GM18517 (cell line): ENCODE measurements at regions not wholly inside any gene's neighbourhood (a gene's known extent, or its start where the extent isn't known, plus 50 kb on each side); places are given as distances from the start of the nearest gene placed in this dataset.
A peak's percentile ranks its signal among the peaks of the same experiment; 100 is the strongest.

ENCODE experiments used
- ATAC-seq: cut with Tn5 transposase; IDR thresholded peaks from one replicate; pipeline ENCODE4 v1.9.1; 2021; ENCODE audit warnings: mild to moderate bottlenecking, moderate library complexity; ENCODE audit not compliant: unreplicated experiment

DNA sequence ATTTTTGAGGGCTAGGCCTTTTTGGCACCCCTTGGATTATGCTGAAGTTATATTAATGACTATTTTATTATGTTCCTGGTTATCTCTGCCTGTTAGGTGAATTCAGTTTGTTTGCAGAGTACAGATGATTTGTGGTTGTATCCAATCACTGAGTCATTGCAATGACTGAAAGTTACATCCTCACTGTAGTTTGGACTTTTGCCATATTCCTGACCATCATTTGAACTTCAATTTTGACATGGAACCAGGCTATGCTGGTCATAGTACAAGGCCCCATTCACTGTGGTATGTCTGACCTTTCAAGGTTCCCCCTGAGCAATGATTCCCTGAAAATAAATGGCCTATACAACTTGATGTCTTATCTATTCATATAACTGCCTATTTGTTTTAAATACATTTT, 621.0 kb downstream of the CCER1 start:
- ATAC-seq = no peak

DNA sequence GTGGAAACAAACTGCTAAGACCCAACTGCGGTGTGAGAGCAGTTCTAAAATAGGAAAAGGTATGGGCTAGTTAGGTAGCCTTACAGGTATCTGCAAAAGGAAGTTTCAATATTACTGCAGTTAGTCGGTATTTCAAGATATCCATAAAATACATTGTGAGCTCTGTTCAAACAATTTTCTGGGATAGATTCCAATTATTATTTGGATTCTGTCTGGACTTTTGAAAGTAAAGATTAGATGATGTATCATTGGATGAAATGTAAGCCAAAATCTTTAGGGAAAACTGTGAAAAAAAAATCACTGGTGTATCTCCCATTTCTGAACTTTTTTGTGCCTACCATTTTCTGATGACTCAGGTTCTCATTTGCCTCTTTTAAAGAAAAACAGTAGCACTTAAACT, 621.6 kb downstream of the CCER1 start:
- no peak for ATAC-seq

DNA sequence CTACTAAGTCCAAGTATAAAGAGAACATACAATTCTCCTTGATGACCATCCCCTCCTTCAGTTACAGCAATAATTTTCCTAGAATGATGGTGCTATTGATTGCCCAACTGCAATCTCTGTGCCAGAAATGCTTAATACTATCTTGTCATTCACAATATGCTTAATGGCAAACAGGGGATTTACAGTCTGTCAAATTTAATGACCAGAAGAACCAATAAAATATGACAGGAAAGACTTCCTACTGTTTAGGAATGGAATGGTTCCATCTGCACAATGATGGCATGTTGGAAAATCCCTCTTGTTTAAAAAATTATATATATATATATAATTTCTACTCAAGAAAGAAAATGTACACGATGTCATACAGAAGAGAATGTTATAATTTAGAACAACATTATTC, 623.2 kb downstream of the CCER1 start:
- no peak for ATAC-seq

DNA sequence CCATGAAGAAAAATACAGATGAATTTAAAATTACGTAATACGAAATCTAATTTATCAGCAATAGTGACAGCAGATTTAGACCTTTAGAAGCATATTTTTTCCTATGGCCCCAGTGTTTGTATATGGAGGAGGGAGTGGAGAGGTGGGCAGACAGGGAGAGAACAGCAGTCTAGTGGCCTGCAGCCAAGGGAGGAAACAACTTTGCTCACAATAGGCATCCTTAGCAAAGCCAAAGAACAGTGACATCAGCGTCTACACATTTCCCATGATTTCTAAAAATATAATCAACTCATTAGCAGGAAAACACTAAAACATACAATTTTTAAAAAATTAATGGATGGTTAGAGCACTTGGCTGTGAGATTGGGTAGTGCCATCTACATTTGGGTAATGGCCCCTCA, 622.6 kb upstream of the ATP2B1 start:
- ATAC-seq = no peak

DNA sequence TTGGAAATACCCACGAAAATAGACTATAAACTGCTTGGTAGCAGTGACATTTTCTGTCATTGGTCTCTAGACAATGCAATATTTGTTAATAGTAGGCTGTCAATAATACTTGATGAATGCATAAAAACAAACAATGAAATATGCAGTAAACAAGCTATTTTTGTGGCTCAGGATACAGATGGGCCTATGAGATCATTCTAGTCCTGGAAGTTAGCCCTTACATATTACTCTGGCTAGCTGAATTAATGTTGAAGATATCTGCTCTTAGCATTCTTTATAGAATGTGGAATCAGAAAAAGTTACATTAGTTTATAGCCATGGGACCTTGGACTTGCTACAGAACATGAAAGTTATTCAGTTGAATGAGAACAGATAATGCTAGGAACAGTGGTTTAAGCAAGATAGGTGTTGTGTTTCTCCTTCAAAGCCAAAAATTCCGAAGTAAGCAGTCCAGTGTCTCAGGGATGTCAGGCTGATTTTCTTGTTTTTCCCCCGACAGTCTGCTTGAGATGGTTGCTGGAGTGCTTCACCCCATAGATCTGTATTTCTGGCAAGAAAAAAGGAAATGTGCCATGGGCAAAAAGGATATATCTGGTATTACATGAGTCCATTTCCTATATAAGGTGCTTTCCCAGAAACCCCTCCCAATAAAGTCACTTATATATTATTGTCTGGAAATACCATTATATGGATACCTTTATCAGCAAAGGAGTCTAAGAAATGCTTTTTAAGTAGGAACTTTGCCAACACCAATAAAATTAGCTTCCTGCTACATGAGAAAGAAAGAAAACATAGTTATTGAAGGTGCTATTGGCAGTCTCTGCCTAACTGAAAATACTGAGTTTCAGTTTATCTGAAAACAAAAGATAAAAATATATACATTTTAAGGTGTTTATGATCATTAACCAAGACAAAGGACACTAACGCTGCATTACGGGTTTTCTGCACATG, 619.4 kb upstream of the ATP2B1 start:
- no peak for ATAC-seq

DNA sequence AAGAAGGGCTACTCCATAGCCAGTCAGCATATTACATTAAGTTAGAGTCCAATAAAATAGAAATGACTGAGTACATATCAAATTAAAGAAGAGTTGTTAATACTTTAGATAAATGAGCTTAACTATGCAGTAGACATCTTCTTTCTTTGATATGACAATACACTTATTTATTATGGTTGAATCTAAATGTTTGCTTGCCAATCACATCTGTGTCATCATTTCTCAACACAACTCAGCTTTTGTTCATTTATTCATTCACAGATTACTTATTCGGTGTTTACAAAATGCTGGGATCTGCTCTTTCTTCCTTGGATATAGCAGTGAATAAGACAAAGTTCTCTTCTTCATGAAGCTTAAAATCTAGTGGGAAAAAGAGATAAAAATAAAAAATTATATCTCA, 614.6 kb upstream of the ATP2B1 start:
- ATAC-seq = no peak

DNA sequence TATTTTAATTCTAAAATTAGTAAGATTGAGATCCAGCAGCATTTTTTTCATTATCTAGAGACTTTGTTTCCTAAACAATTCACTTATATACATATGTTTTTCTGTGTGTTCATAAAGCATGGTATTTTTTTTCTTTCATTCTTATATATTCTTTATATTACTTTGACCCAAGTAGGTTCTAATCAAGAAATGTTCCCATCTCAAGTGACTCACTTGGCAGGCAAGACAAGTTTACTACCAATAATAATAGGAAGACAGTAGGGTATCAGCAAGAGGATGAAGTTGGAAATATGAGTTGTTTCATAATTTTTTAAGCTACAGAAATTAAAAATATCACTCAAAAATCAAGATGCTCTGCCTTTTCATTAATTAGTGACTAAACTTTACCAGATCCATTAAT, 613.4 kb upstream of the ATP2B1 start:
- no peak for ATAC-seq

DNA sequence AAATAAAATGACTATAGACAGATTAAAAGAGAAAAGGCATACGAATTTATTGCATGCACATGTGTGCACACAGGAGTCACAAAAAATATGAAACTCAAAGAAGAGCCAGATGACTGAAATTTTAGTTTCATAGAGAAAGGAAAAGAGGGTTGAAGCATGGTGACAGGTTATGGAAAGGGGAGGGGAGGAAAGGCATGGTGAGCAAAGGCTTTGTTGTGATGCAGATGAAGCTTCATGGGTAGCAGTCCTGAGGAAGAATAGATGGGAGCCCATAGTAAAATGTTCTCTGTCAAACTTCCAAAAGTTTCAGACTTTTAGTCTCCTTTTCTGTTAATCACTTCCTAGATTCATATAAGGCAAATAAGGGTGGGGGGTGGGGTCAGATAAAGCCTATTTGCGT, 612.7 kb upstream of the ATP2B1 start:
- no peak for ATAC-seq

DNA sequence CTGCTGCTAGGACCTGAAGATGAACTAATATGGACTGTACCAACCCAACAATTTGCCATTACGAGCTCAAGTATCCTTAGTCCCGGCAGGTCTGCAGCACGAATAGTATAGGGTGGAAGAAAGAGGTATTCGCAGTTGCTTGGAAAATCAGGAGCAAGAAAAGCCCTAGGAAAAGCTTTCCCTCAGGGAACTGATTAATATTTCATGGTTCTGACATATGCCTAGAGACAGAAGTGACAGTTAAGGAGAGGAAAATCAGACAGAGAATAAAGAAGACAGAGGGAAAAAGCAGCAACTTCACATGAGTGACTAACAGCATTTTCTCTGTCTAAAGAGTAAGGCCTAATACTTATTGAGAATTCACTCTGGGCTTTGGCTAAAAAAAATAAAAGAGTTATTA, 602.9 kb upstream of the ATP2B1 start:
- ATAC-seq = no peak

DNA sequence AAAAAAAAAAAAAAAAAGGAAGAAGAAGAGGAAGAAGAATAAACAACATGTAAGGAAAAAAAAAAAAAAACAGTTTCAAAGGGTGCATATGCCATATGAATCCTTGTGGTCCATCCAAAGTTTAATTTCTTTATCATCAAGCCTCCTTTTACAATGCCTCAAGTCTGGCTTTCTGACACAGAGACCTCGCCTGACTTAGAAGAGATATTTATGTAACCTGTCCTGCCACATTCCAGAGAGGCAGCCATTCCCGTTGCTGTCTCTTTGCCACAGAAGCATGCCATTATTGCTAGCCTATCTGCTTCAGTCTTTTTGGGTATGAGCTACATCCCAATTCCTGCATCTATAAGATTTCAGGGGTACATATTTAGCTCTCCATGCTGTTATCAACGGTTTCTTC, 596.7 kb upstream of the ATP2B1 start:
- ATAC-seq = no peak

DNA sequence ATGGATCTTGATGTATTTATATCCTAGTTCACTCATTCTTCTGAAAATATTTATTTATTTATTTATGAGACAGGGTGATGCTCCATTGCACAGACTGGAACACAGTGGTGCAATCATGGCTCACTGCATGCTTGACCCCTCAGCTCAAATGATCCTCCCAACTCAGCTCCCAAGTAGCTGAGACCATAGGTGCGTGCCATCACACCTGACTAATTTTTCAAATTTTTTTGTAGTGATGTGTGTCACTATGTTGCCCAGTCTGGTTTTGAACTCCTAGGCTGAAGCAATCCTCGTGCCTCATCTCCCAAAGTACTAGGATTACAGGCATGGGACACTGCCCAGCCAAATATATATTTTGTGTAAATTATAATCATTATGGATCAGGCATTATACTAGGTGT, 595.6 kb upstream of the ATP2B1 start:
- ATAC-seq = no peak

DNA sequence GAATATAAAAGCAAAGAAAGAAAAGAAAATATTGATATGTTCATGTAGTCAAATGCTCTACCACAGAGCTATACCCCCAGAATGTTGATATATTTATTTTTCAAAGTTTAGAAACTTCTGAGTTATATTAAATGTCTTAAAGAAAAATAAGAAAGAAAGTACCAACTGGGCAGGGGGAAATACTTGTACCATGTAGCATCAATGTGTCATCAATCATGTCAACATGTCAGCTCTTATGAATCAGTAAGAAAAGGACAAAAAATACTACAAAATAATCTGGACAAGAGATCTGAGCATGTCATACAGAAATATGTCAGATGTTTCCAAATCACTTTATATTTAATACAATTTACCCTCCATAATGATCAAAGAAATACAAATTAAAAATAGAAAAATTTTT, 595.1 kb upstream of the ATP2B1 start:
- no peak for ATAC-seq

DNA sequence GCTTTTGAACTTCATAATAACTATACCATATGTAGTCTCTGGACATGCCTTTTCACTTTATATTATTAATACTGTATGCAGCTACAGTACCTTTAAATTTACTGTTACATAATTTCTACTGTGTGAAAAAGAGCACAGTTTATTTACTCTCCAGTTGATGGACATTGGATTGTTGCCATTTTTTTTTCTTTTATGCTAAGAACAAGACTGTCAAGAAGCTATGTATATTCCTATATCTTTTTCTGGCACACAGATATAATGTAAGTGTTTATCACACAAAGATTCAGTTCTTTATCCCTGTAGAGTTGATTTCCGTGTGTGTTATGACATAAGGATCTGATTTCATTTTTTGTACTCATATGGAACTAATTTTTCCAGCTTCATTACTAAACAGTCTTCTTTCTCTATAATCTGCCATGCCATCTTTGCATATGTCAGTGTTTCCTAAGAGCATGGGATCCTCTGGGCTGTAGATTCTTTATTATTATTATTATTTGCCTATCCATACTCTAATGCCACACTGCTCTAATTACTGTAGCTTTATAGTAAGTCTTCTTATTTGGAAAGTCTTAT, 593.0 kb upstream of the ATP2B1 start:
- ATAC-seq = no peak

DNA sequence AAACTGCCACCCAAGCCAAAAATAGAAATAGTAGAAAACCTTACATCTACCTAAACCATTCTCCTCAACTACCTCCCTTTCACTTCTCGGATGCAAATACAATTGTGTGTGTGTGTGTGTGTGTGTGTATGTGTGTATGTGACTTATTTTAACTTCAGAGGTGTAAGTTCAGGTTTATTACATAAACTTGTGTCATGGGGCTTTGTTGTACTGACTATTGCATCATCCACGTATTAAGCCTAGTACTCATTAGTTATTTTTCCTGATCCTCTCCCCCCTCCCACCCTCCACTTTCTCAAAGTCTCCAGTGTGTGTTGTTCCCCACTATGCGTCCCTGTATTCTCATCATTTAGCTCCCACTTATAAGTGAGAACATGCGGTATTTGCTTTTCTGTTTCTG, 592.5 kb upstream of the ATP2B1 start:
- ATAC-seq = no peak

DNA sequence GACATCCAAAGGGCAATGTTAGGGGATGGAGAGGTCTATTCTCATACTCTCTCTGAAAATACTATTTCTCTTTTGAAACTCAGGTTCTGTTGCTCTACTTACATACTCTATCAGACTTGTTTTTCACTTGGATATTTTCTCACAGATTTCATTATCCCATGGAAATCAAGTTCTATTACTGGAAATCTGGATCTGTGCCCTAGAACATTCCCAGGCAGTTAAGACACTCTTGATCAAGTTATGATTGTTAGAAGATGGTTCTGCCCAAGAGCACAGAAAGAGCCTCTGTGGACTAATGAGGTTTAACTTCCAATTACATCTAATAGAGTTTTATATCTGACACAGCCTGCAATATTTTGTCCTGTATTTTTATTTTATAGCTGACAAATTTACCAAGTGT, 591.0 kb upstream of the ATP2B1 start:
- no peak for ATAC-seq

DNA sequence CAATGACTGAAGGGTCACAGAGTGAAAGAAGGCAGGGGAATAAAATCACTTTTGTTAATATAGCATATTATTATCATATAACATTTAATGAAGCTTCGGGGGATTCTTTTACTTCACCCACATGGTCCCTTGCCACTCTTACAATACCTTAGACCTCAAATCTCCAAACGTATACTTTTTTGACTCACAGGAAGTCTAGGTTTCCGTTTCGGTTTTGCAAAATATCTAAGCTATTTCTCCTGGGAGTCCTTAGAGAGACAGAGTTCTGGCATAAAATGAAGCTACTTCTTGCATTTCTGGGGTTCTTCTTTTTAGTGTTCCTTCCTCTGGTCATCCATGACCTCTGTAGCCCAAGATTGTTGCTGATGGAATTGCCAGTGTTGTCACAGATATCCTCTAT, 590.5 kb upstream of the ATP2B1 start:
- peak; percentile 93 for ATAC-seq

DNA sequence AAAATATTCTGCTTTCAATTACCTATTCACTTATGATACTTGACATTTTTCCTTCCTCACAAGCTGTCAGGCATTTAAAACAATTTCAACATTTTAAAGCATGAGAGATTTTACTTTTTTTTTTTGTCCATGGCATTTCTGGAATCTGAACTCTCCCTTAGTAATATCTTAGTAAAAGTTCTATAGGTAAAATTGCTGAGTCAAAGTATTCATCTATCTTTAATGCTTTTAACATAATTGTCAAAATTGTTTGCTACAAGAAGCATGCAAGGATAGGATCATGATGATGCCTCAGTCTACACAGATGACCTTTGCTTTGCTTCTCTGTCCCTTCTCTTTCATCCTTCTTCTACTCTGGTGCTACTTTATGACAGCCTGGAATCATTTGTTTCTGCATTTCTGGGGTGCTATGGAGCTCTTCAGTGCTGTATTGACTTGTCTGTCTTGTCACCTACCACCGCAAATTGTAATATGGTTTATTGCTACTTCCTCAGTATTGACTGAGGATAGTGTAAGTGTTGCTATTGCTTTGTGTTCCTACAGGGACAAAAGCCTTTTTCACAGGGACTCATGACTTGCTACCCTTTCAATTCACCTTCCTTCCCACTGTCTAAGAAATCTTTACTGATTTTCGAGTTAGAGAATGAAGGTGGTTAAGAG, 589.8 kb upstream of the ATP2B1 start:
- ATAC-seq = no peak

DNA sequence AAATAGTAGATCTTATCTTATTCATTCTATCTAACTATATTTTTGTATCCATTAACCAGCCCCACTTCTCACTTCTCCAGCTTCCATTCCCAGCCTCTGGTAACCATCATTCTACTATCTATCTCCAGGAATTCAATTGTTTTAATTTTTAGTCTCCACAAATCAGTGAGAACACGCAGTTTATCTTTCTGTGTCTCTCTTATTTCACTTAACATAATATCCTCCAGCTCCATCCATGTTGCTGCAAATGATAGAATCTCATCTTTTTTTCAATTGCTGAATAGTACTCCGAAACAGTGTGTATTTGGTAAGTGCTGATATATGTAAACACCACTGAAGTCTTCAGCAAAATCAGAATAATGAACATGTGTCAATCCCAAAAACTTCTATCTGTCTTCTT, 587.2 kb upstream of the ATP2B1 start:
- ATAC-seq = no peak

DNA sequence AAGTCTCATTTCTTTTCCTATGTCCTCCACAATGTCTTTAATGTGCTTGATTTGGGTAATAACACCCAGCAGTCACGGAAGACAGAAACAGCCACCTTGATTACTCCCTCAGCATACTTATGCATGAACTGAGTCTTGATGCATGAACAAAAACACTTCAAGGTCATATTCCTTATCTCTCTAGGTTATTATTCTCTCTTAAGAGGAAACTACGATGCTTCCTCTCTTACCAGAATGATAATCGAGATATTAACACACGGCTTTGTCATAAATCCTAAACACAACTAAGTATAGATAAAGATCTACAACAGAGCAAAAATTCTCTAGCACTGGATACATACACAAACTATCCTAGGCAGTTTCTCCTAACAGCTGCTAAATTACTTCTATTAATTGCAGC, 583.5 kb upstream of the ATP2B1 start:
- no peak for ATAC-seq

DNA sequence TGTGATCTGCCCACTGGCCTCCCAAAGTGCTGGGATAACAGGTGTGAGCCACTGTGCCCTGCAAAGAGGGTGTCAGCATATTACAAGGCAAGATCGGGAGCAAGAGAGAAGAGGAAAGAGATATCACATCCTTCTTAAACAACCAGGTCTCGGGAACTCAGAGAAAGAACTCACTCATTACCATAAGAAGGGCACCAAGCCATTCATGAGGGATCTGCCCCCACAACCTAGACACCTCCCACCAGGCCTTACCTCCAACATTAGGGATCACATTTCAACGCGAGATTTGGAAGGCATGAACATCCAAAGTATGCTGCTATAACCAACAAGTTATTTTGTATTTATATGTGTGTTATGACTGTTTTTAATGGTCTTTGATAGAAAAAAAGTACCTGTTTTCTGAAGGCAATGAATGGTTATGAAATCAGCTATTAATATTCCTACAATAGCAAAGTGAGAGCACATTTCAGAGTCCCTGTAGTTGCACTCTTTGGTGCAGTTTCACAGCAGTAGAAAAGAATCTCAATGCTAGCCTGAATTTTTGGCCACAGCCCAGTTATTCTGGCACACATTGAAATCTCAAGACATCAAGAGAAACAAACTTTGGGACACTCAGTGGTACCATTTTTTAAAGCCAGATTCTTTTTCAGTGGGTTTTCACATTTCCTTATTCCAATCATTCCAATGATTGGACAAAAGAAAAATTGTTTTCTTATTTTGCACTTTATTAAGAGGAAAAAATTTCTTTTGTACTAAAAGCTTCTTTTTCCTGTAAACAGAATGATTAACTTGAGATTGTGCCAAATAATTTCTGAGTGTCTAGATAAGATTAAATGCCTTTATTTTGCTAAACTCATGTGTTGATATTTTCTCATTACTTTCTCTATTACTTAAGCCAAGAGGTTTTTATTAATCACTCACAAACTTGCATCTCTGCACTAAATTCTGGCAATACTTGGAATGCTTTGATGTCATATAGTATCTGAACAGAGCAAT, 582.6 kb upstream of the ATP2B1 start:
- ATAC-seq = no peak

DNA sequence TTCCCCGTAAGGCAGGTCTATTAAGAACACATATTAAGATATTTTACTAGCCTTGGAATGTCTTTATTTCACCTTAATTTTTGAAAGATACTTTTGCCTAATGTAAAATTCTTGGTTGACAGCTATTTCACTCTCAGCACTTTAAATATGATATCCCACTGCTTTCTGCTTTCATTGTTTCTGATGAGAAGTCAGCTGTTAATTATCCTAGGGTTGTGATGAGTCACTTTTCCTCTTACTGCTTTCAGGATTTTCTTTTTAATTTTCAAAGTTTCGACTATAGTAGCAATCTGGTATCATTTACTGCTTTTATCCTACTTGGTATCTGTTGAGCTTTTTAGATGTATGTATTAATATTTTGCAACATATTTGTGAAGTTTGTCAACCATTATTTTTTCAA, 578.9 kb upstream of the ATP2B1 start:
- ATAC-seq = no peak
